LoVo (cell line): ENCODE measurements at regions not wholly inside any gene's neighbourhood (a gene's known extent, or its start where the extent isn't known, plus 50 kb on each side); places are given as distances from the start of the nearest gene placed in this dataset.

Source experiments
- DNase-seq: peaks from one replicate; pipeline ENCODE4 v3.0.0-alpha.2; 2016; ENCODE audit warnings: low spot score

- DNase-seq, result no peak
Measured at GRCh38 chr21:24123785-24124184, 1483.5 kb downstream of the MRPL39 start.

DNA sequence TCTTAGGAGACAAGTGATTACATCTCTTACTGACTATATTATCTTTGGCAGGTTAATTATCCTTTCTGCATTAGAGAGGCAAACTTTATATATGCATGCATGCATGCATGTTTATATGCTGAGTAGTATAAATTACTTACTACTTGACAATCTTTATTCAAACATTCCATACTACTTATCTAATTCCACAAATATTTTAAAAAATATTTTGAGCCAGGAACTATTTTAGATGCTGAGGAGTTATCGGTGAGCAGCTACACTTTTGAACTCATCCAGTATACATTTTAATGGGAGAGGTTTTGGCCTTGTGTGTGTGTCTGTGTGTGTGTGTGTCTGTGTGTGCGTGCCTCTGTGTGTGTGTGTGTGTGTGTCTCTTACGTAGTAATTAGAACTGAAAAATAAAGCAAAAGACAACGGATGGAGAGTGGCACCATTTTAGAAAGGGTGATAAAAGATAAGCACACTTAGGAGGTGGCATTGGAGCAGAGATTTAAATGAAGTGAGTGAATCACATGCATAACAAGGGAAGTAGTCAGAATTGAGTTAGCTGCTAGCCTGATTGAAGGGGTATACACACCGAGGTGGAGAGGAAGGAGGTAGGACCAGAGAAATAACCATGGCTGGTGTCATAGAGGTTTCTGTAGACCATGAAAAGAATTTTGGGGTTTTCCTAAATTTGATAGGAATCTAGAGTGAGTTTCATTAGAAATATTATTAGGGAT lies 1488.4 kb downstream of the MRPL39 start:
- no peak for DNase-seq

DNA sequence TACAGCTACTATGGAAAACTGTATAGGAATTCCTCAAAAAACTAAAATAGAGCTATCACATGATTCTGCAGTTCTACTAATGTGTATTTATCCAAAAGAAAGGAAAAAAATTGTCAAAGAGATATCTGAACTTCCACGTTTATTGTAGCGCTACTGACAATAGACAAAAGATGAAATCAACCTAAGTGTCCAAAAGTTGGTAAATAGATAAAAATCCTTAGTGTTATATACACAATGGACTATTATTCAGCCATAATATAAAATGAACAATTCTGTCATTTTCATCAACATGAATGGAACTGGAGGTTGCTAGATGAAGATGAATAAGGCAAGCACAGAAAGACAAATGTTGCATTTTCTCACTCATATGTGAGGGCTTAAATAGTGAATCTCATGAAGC lies 1492.1 kb downstream of the MRPL39 start:
- no peak for DNase-seq

DNA sequence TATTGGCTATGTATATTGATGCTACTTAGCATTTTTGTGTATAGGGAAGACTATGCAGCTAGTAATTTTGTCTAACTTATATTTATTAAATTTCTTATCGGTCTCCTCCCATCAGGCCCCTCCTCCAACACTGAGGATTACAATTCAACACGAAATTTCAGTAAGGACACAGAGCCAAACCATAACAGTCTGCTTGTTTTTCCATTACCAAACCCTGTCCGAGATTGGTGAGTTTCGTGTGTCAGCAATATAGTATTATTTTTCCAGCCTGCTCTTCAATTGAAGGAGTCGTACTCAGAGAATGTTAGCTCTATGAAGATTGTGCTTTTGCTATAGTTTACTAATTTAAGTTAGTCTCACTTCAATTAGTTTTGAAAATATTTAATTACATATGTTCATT lies 1495.3 kb downstream of the MRPL39 start:
- DNase-seq, result no peak

- DNase-seq, result no peak
Measured at GRCh38 chr21:24110846-24111245, 1496.4 kb downstream of the MRPL39 start.

DNA sequence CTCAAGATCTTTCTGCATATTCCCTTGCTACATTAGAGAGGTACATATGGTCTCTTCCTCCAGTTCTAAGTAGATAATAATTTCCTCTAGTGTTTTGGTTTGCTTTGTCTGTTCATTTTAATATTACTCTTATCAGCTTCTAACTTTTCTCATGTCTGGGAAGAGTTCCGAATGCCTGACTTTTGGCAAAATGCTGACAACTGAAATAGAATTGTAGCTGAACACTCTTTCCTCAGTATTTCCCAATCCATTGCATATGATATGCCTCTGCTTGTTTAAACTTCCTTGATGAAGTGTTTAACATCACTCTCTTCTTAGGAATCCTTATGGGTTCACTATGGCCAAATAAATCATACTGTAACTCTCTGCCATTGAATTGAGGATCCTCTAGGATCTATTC lies 1510.1 kb downstream of the MRPL39 start:
- no peak for DNase-seq

GRCh38 chr21:24096651-24097050 lies 1510.6 kb downstream of the MRPL39 start:
- no peak for DNase-seq

GRCh38 chr21:24093032-24093431 lies 1514.2 kb downstream of the MRPL39 start:
- no peak for DNase-seq

- no peak for DNase-seq
Measured at GRCh38 chr21:24076179-24076578, 1531.1 kb downstream of the MRPL39 start.

- DNase-seq, result no peak
Measured at GRCh38 chr21:24055696-24056095, 1551.6 kb downstream of the MRPL39 start.

- no peak for DNase-seq
Measured at GRCh38 chr21:24050231-24050630, 1557.0 kb downstream of the MRPL39 start.

GRCh38 chr21:24046829-24047443 lies 1560.3 kb downstream of the MRPL39 start:
- no peak for DNase-seq

- DNase-seq, result no peak
Measured at GRCh38 chr21:24045775-24046215, 1561.5 kb downstream of the MRPL39 start.

DNA sequence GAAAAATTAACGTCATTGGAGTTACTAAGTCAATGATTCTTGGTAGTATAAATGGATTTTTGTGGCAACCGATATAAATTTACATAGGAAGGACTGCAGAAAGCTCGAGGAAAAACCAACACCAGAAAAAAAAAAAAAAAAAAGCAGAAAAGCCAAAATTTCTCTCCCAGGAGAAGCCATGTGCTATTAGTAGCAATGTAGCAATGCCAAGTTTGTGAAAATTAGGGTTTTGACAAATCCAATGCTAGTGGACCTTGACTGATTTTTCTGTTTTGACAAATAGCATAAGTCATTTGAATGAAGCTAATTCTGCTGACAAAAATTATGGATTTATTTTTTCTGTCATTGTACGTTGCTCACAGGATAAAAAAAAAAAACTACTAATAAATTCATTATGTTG lies 1561.9 kb downstream of the MRPL39 start:
- DNase-seq, result no peak

- no peak for DNase-seq
Measured at GRCh38 chr21:24042687-24043086, 1564.6 kb downstream of the MRPL39 start.

GRCh38 chr21:24032709-24033232 lies 1574.5 kb downstream of the MRPL39 start:
- no peak for DNase-seq

DNA sequence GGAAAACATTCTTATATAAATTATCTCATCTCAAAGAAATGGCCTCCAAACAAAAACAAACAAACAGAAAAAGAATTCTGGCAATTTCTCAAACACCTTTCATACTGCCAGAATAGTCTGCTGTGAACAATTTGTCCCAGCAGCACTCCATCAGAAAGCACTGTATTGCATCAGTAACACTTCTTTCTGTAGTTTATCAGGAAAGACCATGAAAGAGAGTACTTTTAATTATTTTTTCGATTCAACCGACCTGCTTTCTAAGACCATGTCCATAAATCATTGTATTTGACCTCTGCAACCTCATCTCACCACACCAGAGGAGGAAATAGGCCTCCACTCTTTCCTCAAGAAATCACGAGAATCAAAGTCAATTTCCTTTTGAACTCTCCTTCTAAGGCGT lies 1579.9 kb downstream of the MRPL39 start:
- DNase-seq, result no peak

DNA sequence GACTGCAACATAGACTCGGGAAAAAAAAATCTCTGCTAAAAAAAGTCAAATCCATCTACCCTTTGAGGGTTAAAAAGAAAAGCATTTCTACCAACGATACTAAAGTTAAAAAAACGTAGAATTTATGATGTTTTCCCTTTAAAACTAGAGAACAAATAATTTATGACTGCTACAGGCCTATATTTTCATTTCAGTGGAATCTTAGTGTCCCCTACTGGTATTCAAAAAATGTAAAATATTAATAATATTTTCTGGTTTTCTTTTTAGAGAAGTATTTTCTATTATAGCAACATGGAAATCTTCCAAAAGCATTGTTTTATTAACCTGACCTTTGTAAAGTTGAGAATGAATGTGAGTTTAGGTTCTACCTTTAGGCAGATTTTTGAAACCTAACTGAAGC lies 1582.2 kb downstream of the MRPL39 start:
- DNase-seq, result no peak

DNA sequence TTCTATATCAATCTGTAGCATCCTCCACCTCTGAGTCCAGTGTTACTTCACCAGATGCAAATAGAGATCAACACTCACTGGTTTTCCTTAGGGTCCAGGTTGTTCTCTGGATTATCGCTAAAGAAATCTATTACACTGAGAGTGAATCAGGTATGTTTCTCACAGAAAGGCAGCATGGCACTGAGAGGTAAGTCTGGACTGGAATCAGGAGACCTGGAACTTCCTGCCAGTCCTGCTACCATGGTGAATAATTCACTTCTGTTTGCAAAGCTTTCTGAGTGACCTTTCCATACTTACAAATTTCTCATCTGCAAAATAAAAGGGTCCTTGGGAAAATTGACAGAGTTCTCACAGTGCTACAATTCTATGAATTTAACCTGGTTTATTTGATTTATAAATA lies 1583.3 kb downstream of the MRPL39 start:
- no peak for DNase-seq

- DNase-seq, result no peak
Measured at GRCh38 chr21:24023402-24023801, 1583.9 kb downstream of the MRPL39 start.

GRCh38 chr21:24014381-24014780 lies 1592.9 kb downstream of the MRPL39 start:
- no peak for DNase-seq

- no peak for DNase-seq
Measured at GRCh38 chr21:24011087-24011486, 1596.2 kb downstream of the MRPL39 start.

GRCh38 chr21:24007592-24007991 lies 1599.7 kb downstream of the MRPL39 start:
- no peak for DNase-seq

GRCh38 chr21:23986987-23987386 lies 1620.3 kb downstream of the MRPL39 start:
- no peak for DNase-seq
